ENCODE measurements at regions not wholly inside any gene's neighbourhood (a gene's known extent, or its start where the extent isn't known, plus 50 kb on each side); places are given as distances from the start of the nearest gene placed in this dataset.

GRCh38 chr14:42893183-42893582, 1286.5 kb downstream of the LRFN5 start:
- H3K4me3 ChIP-seq = no peak overlapping the region
- H3K4me1 ChIP-seq = no peaks in the 10 kb centered on the region
- intact Hi-C loops (cut with DNase I) = no loop called here
- no peaks in the 10 kb centered on the region for H3K9me3 ChIP-seq
- no peaks in the 10 kb centered on the region for H3K27me3 ChIP-seq
- H3K36me3 ChIP-seq = no peaks in the 10 kb centered on the region
- no peak for DNase-seq (ENCODE audit: extremely low spot score in 2 of 2)
- TF ChIP-seq POLR2A (IDR thresholded peaks at IDR 0.05) (no peak), POLR2AphosphoS5 (IDR thresholded peaks at IDR 0.05; ENCODE audit: insufficient read depth in 1 of 2, low read depth in 1 of 2) (no peak)
- TF ChIP-seq, protein P1, sequence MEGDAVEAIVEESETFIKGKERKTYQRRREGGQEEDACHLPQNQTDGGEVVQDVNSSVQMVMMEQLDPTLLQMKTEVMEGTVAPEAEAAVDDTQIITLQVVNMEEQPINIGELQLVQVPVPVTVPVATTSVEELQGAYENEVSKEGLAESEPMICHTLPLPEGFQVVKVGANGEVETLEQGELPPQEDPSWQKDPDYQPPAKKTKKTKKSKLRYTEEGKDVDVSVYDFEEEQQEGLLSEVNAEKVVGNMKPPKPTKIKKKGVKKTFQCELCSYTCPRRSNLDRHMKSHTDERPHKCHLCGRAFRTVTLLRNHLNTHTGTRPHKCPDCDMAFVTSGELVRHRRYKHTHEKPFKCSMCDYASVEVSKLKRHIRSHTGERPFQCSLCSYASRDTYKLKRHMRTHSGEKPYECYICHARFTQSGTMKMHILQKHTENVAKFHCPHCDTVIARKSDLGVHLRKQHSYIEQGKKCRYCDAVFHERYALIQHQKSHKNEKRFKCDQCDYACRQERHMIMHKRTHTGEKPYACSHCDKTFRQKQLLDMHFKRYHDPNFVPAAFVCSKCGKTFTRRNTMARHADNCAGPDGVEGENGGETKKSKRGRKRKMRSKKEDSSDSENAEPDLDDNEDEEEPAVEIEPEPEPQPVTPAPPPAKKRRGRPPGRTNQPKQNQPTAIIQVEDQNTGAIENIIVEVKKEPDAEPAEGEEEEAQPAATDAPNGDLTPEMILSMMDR (IDR thresholded peaks at IDR 0.05) = no peak
- H3K27ac ChIP-seq = no peak overlapping the region

- TF ChIP-seq POLR2AphosphoS5 (IDR thresholded peaks at IDR 0.05; ENCODE audit: insufficient read depth in 1 of 2, low read depth in 1 of 2) (no peak), POLR2A (IDR thresholded peaks at IDR 0.05) (no peak)
- TF ChIP-seq, protein P1 (IDR thresholded peaks at IDR 0.05) = no peak
Observed at GRCh38 chr14:42884100-42884499, 1277.4 kb downstream of the LRFN5 start.

GRCh38 chr14:42877716-42878115, 1271.0 kb downstream of the LRFN5 start:
- Histone ChIP-seq H3K27me3 (no peaks in the 10 kb centered on the region), H3K4me3 (no peak overlapping the region), H3K9me3 (no peaks in the 10 kb centered on the region), H3K36me3 (no peaks in the 10 kb centered on the region), H3K27ac (no peak overlapping the region), H3K4me1 (no peaks in the 10 kb centered on the region)
- no peak for DNase-seq (ENCODE audit: extremely low spot score in 2 of 2)
- intact Hi-C loops (cut with DNase I) = no loop called here
- TF ChIP-seq POLR2A (IDR thresholded peaks at IDR 0.05) = no peak
- TF ChIP-seq, protein P1 (IDR thresholded peaks at IDR 0.05) = no peak
- TF ChIP-seq POLR2AphosphoS5 (IDR thresholded peaks at IDR 0.05; ENCODE audit: insufficient read depth in 1 of 2, low read depth in 1 of 2) = no peak

More at GRCh38 chr14:42884100-42884499, 1277.4 kb downstream of the LRFN5 start:
- intact Hi-C loops (cut with DNase I) = no loop called here
- Histone ChIP-seq H3K27me3 (no peaks in the 10 kb centered on the region), H3K4me3 (no peak overlapping the region), H3K36me3 (no peaks in the 10 kb centered on the region), H3K4me1 (no peaks in the 10 kb centered on the region), H3K27ac (no peak overlapping the region), H3K9me3 (no peaks in the 10 kb centered on the region)
- no peak for DNase-seq (ENCODE audit: extremely low spot score in 2 of 2)

- H3K27ac ChIP-seq = no peak overlapping the region
- TF ChIP-seq, protein P1 (IDR thresholded peaks at IDR 0.05) = no peak
- no peak for TF ChIP-seq POLR2A (IDR thresholded peaks at IDR 0.05)
- TF ChIP-seq POLR2AphosphoS5 (IDR thresholded peaks at IDR 0.05; ENCODE audit: insufficient read depth in 1 of 2, low read depth in 1 of 2) = no peak
- H3K9me3 ChIP-seq = no peaks in the 10 kb centered on the region
- H3K4me3 ChIP-seq = no peak overlapping the region
- intact Hi-C loops (cut with DNase I) = no loop called here
- DNase-seq (ENCODE audit: extremely low spot score in 2 of 2) = no peak
- H3K27me3 ChIP-seq = no peaks in the 10 kb centered on the region
- H3K4me1 ChIP-seq = no peaks in the 10 kb centered on the region
- H3K36me3 ChIP-seq = no peaks in the 10 kb centered on the region
Observed at GRCh38 chr14:42872786-42873185, 1266.1 kb downstream of the LRFN5 start.

DNA sequence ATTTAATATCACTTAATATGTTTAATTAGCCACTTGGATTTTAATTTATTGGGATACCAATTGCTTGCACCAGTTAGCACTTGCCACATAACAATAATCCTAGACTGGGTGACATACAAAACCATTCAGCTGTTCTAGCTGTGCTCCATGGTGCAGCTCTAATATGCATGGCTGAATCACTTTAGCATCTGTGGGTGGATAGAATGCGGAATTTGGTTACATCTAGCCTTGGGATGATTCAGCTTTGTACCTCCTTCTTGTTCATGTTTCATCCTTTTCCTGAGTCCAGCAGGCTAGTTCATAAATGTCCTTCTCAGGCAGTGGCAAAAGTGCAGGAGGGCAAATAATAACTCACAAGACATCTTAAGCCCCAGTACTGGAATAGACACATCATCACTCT, 1263.0 kb downstream of the LRFN5 start:
- no peak for TF ChIP-seq POLR2AphosphoS5 (IDR thresholded peaks at IDR 0.05; ENCODE audit: insufficient read depth in 1 of 2, low read depth in 1 of 2)
- TF ChIP-seq POLR2A (IDR thresholded peaks at IDR 0.05) = no peak
- TF ChIP-seq, protein P1 (IDR thresholded peaks at IDR 0.05) = no peak
- intact Hi-C loops (cut with DNase I) = no loop called here

More for the DNA sequence above, 1263.0 kb downstream of the LRFN5 start:
- Histone ChIP-seq H3K27ac (no peak overlapping the region), H3K9me3 (no peaks in the 10 kb centered on the region), H3K27me3 (no peaks in the 10 kb centered on the region), H3K36me3 (no peaks in the 10 kb centered on the region), H3K4me3 (no peak overlapping the region), H3K4me1 (no peaks in the 10 kb centered on the region)
- DNase-seq (ENCODE audit: extremely low spot score in 2 of 2) = no peak
